ENCODE measurements at regions not wholly inside any gene's neighbourhood (a gene's known extent, or its start where the extent isn't known, plus 50 kb on each side); places are given as distances from the start of the nearest gene placed in this dataset.

- Histone ChIP-seq H3F3A (ENCODE audit: insufficient read depth) (no peaks in the 10 kb centered on the region), H3K36me3 (ENCODE audit: low read length) (no peaks in the 10 kb centered on the region), H3K4me2 (ENCODE audit: low read depth, low read length, poor library complexity, severe bottlenecking) (no peak overlapping the region), H3K79me2 (ENCODE audit: insufficient read depth, low read length) (no peaks in the 10 kb centered on the region), H3K9me3 (ENCODE audit: insufficient read depth, low read length) (no peaks in the 10 kb centered on the region), H3K27ac (ENCODE audit: low read depth, low read length) (no peak overlapping the region), H3K27me3 (ENCODE audit: low read length) (no peaks in the 10 kb centered on the region), H4K20me1 (ENCODE audit: low read depth, low read length) (no peaks in the 10 kb centered on the region), H3K9ac (ENCODE audit: low read length) (no peak overlapping the region), H2AFZ (ENCODE audit: low read depth, low read length, severe bottlenecking) (no peak overlapping the region), H3K9me2 (replicated peaks; ENCODE audit: insufficient read depth, low read length) (no peaks in the 10 kb centered on the region), H3K4me3 (ENCODE audit: insufficient read depth, low read length, poor library complexity, severe bottlenecking) (no peak overlapping the region)
- no peak for TF ChIP-seq EZH2phosphoT487 (conservative IDR thresholded peaks at IDR 0.05; ENCODE audit: low read length)
- TF ChIP-seq, protein P1, sequence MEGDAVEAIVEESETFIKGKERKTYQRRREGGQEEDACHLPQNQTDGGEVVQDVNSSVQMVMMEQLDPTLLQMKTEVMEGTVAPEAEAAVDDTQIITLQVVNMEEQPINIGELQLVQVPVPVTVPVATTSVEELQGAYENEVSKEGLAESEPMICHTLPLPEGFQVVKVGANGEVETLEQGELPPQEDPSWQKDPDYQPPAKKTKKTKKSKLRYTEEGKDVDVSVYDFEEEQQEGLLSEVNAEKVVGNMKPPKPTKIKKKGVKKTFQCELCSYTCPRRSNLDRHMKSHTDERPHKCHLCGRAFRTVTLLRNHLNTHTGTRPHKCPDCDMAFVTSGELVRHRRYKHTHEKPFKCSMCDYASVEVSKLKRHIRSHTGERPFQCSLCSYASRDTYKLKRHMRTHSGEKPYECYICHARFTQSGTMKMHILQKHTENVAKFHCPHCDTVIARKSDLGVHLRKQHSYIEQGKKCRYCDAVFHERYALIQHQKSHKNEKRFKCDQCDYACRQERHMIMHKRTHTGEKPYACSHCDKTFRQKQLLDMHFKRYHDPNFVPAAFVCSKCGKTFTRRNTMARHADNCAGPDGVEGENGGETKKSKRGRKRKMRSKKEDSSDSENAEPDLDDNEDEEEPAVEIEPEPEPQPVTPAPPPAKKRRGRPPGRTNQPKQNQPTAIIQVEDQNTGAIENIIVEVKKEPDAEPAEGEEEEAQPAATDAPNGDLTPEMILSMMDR (IDR thresholded peaks at IDR 0.05; ENCODE audit: insufficient read depth, low read length, poor library complexity, severe bottlenecking), result no peak
Observed at GRCh38 chr1:8191474-8191873, 126.4 kb upstream of the SLC45A1 start.

- Histone ChIP-seq H3K36me3 (ENCODE audit: low read length) (no peaks in the 10 kb centered on the region), H3K9me3 (ENCODE audit: insufficient read depth, low read length) (no peaks in the 10 kb centered on the region), H3K27me3 (ENCODE audit: low read length) (no peaks in the 10 kb centered on the region), H3K9ac (ENCODE audit: low read length) (no peak overlapping the region), H3K79me2 (ENCODE audit: insufficient read depth, low read length) (no peaks in the 10 kb centered on the region), H2AFZ (ENCODE audit: low read depth, low read length, severe bottlenecking) (no peak overlapping the region), H3K4me2 (ENCODE audit: low read depth, low read length, poor library complexity, severe bottlenecking) (no peak overlapping the region), H3F3A (ENCODE audit: insufficient read depth) (no peaks in the 10 kb centered on the region), H3K4me3 (ENCODE audit: insufficient read depth, low read length, poor library complexity, severe bottlenecking) (no peak overlapping the region), H3K27ac (ENCODE audit: low read depth, low read length) (no peak overlapping the region), H3K9me2 (replicated peaks; ENCODE audit: insufficient read depth, low read length) (no peaks in the 10 kb centered on the region), H4K20me1 (ENCODE audit: low read depth, low read length) (no peaks in the 10 kb centered on the region)
- no peak for TF ChIP-seq EZH2phosphoT487 (conservative IDR thresholded peaks at IDR 0.05; ENCODE audit: low read length)
Observed at GRCh38 chr1:8189931-8190483, 127.9 kb upstream of the SLC45A1 start.

- Histone ChIP-seq H2AFZ (ENCODE audit: low read depth, low read length, severe bottlenecking) (no peak overlapping the region), H3K4me2 (ENCODE audit: low read depth, low read length, poor library complexity, severe bottlenecking) (no peak overlapping the region), H3K4me3 (ENCODE audit: insufficient read depth, low read length, poor library complexity, severe bottlenecking) (no peak overlapping the region), H3K9ac (ENCODE audit: low read length) (no peak overlapping the region), H3K9me3 (ENCODE audit: insufficient read depth, low read length) (no peaks in the 10 kb centered on the region), H3K36me3 (ENCODE audit: low read length) (no peaks in the 10 kb centered on the region), H3K27me3 (ENCODE audit: low read length) (no peaks in the 10 kb centered on the region), H3K27ac (ENCODE audit: low read depth, low read length) (no peak overlapping the region), H3K79me2 (ENCODE audit: insufficient read depth, low read length) (no peaks in the 10 kb centered on the region), H4K20me1 (ENCODE audit: low read depth, low read length) (no peaks in the 10 kb centered on the region), H3F3A (ENCODE audit: insufficient read depth) (no peaks in the 10 kb centered on the region), H3K9me2 (replicated peaks; ENCODE audit: insufficient read depth, low read length) (no peaks in the 10 kb centered on the region)
- TF ChIP-seq, protein P1 (IDR thresholded peaks at IDR 0.05; ENCODE audit: insufficient read depth, low read length, poor library complexity, severe bottlenecking), result no peak
- no peak for TF ChIP-seq EZH2phosphoT487 (conservative IDR thresholded peaks at IDR 0.05; ENCODE audit: low read length)
Observed at GRCh38 chr1:8185400-8185799, 132.5 kb upstream of the SLC45A1 start.

DNA sequence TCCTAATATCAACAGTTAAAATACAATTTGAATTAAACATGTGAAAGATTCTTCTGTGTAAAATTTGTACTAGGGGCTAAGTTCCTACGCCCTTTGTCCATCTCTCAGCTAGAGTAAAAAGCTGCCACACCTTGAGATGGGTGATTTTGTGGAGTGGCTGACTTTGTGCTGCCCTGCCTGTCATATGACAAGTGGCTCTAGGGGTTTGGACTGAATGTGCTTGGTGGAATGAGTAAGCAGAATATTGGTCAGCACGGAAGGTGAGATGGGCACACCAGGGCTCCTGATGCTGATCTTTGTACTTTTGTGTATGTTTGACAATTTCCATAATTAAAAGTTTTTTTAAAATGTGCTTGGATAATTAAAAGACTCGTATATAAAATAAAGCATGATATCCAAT lies 133.6 kb upstream of the SLC45A1 start:
- H3K27me3 ChIP-seq (ENCODE audit: low read length), result no peaks in the 10 kb centered on the region
- H3K27ac ChIP-seq (ENCODE audit: low read depth, low read length), result no peak overlapping the region
- no peak overlapping the region for H2AFZ ChIP-seq (ENCODE audit: low read depth, low read length, severe bottlenecking)
- H3F3A ChIP-seq (ENCODE audit: insufficient read depth), result no peaks in the 10 kb centered on the region
- H3K79me2 ChIP-seq (ENCODE audit: insufficient read depth, low read length), result no peaks in the 10 kb centered on the region
- no peak for TF ChIP-seq EZH2phosphoT487 (conservative IDR thresholded peaks at IDR 0.05; ENCODE audit: low read length)
- TF ChIP-seq, protein P1 (IDR thresholded peaks at IDR 0.05; ENCODE audit: insufficient read depth, low read length, poor library complexity, severe bottlenecking), result no peak
- H3K9ac ChIP-seq (ENCODE audit: low read length), result no peak overlapping the region
- H3K4me2 ChIP-seq (ENCODE audit: low read depth, low read length, poor library complexity, severe bottlenecking), result no peak overlapping the region
- H3K9me2 ChIP-seq (replicated peaks; ENCODE audit: insufficient read depth, low read length), result no peaks in the 10 kb centered on the region
- no peaks in the 10 kb centered on the region for H4K20me1 ChIP-seq (ENCODE audit: low read depth, low read length)
- H3K9me3 ChIP-seq (ENCODE audit: insufficient read depth, low read length), result no peaks in the 10 kb centered on the region
- 0 out of 2 replicates have a peak, but pooled peaks cover 2% of the 10 kb centered on the region for H3K36me3 ChIP-seq (ENCODE audit: low read length)
- H3K4me3 ChIP-seq (ENCODE audit: insufficient read depth, low read length, poor library complexity, severe bottlenecking), result no peak overlapping the region
